CD4-positive, alpha-beta T cell treated with Interleukin-15 for 1 hour (primary cell): ENCODE measurements at regions not wholly inside any gene's neighbourhood (a gene's known extent, or its start where the extent isn't known, plus 50 kb on each side); places are given as distances from the start of the nearest gene placed in this dataset.

Source experiments
- DNase-seq: peaks from one replicate; pipeline ENCODE4 v3.0.0-alpha.2; 2020

GRCh38 chr4:123822353-123822752 is 425.8 kb downstream of the SPRY1 start:
- DNase-seq = no peak

GRCh38 chr4:123823244-123823643 is 426.6 kb downstream of the SPRY1 start:
- DNase-seq = no peak

- no peak for DNase-seq
These were observed 427.9 kb downstream of the SPRY1 start for GRCh38 chr4:123824524-123824923.

- no peak for DNase-seq
These were observed 429.1 kb downstream of the SPRY1 start for GRCh38 chr4:123825596-123826291.

GRCh38 chr4:123826896-123827295 is 430.3 kb downstream of the SPRY1 start:
- DNase-seq = no peak

- no peak for DNase-seq
These were observed 430.9 kb downstream of the SPRY1 start for GRCh38 chr4:123827511-123827910.

- no peak for DNase-seq
These were observed 434.3 kb downstream of the SPRY1 start for GRCh38 chr4:123830930-123831329.

GRCh38 chr4:123832173-123833026 is 435.8 kb downstream of the SPRY1 start:
- DNase-seq = no peak

GRCh38 chr4:123833171-123833643 is 436.6 kb downstream of the SPRY1 start:
- no peak for DNase-seq

GRCh38 chr4:123835831-123836590 is 439.4 kb downstream of the SPRY1 start:
- no peak for DNase-seq

- no peak for DNase-seq
These were observed 440.4 kb downstream of the SPRY1 start for GRCh38 chr4:123836851-123837595.

GRCh38 chr4:123838474-123838873 is 441.9 kb downstream of the SPRY1 start:
- DNase-seq = no peak

- no peak for DNase-seq
These were observed 443.6 kb downstream of the SPRY1 start for GRCh38 chr4:123840197-123840596.

GRCh38 chr4:123841447-123842121 is 445.0 kb downstream of the SPRY1 start:
- no peak for DNase-seq

- no peak for DNase-seq
These were observed 446.5 kb downstream of the SPRY1 start for GRCh38 chr4:123843137-123843536.

- no peak for DNase-seq
These were observed 447.8 kb downstream of the SPRY1 start for GRCh38 chr4:123844374-123844773.

- DNase-seq = no peak
These were observed 449.5 kb downstream of the SPRY1 start for GRCh38 chr4:123846092-123846491.

GRCh38 chr4:123846561-123846960 is 450.0 kb downstream of the SPRY1 start:
- no peak for DNase-seq

- DNase-seq = no peak
These were observed 452.0 kb downstream of the SPRY1 start for GRCh38 chr4:123848606-123849005.

- no peak for DNase-seq
These were observed 452.9 kb downstream of the SPRY1 start for GRCh38 chr4:123849495-123849894.

- DNase-seq = no peak
These were observed 454.9 kb downstream of the SPRY1 start for GRCh38 chr4:123851521-123851920.

- no peak for DNase-seq
These were observed 457.1 kb downstream of the SPRY1 start for GRCh38 chr4:123853651-123854050.
